ENCODE measurements at regions not wholly inside any gene's neighbourhood (a gene's known extent, or its start where the extent isn't known, plus 50 kb on each side); places are given as distances from the start of the nearest gene placed in this dataset.

- TF ChIP-seq CTCF (IDR thresholded peaks at IDR 0.05): no peak
- TF ChIP-seq POLR2A (IDR thresholded peaks at IDR 0.05): no peak
- Histone ChIP-seq H3K27me3 (no peaks in the 10 kb centered on the region), H3K36me3 (replicated peaks in 1 of 2) (no peaks in the 10 kb centered on the region), H3K9me3 (replicated peaks in 1 of 3) (no peaks in the 10 kb centered on the region), H3K4me3 (no peak overlapping the region), H3K27ac (no peak overlapping the region), H3K4me1 (replicated peaks in 1 of 2) (no peaks in the 10 kb centered on the region)
- 51 to 62% (median 57%) methylated on average over 6 of the region's 6 CpGs for WGBS, 4 donors
- no peak for DNase-seq
- intact Hi-C loops (cut with DNase I): no loop called here
Observed at GRCh38 chr7:81211204-81211933, 292.5 kb upstream of the SEMA3C start.

GRCh38 chr7:81210137-81211064 lies 291.6 kb upstream of the SEMA3C start:
- intact Hi-C loops (cut with DNase I): no loop called here
- WGBS, 4 donors: 53 to 62% (median 57%) methylated on average over 2 of the region's 2 CpGs
- Histone ChIP-seq H3K4me3 (no peak overlapping the region), H3K27ac (no peak overlapping the region), H3K9me3 (replicated peaks in 1 of 3) (no peaks in the 10 kb centered on the region), H3K4me1 (replicated peaks in 1 of 2) (no peaks in the 10 kb centered on the region), H3K27me3 (no peaks in the 10 kb centered on the region), H3K36me3 (replicated peaks in 1 of 2) (no peaks in the 10 kb centered on the region)
- no peak for TF ChIP-seq CTCF (IDR thresholded peaks at IDR 0.05)
- TF ChIP-seq POLR2A (IDR thresholded peaks at IDR 0.05): no peak
- DNase-seq: no peak

GRCh38 chr7:81209059-81209458 lies 290.2 kb upstream of the SEMA3C start:
- no peaks in the 10 kb centered on the region for H3K27me3 ChIP-seq
- intact Hi-C loops (cut with DNase I): no loop called here
- H3K4me3 ChIP-seq: no peak overlapping the region
- no peak for DNase-seq
- H3K36me3 ChIP-seq (replicated peaks in 1 of 2): no peaks in the 10 kb centered on the region
- WGBS, 4 donors: 58 to 75% (median 63%) methylated on average over 2 of the region's 2 CpGs
- H3K27ac ChIP-seq: no peak overlapping the region
- H3K9me3 ChIP-seq (replicated peaks in 1 of 3): no peaks in the 10 kb centered on the region
- no peak for TF ChIP-seq CTCF (IDR thresholded peaks at IDR 0.05)
- no peaks in the 10 kb centered on the region for H3K4me1 ChIP-seq (replicated peaks in 1 of 2)

- Histone ChIP-seq H3K36me3 (replicated peaks in 1 of 2) (no peaks in the 10 kb centered on the region), H3K4me3 (no peak overlapping the region), H3K9me3 (replicated peaks in 1 of 3) (no peaks in the 10 kb centered on the region), H3K4me1 (replicated peaks in 1 of 2) (no peaks in the 10 kb centered on the region), H3K27me3 (no peaks in the 10 kb centered on the region), H3K27ac (no peak overlapping the region)
- WGBS, 4 donors: 75 to 87% (median 79%) methylated on average over 5 of the region's 5 CpGs
- TF ChIP-seq POLR2A (IDR thresholded peaks at IDR 0.05): no peak
- TF ChIP-seq CTCF (IDR thresholded peaks at IDR 0.05): no peak
- no peak for DNase-seq
- intact Hi-C loops (cut with DNase I): no loop called here
Observed at GRCh38 chr7:81207801-81208200, 288.9 kb upstream of the SEMA3C start.

All from adrenal gland (tissue), 9 donors.